ENCODE measurements at regions not wholly inside any gene's neighbourhood (a gene's known extent, or its start where the extent isn't known, plus 50 kb on each side); places are given as distances from the start of the nearest gene placed in this dataset.

GRCh38 chr15:62826561-62826960 lies 216.0 kb upstream of the TPM1 start:
- Histone ChIP-seq H3K4me1 (no peaks in the 10 kb centered on the region), H3K27me3 (no peaks in the 10 kb centered on the region), H3K4me3 (no peak overlapping the region), H3K36me3 (peaks cover 5% of the 10 kb centered on the region), H3K9me3 (no peaks in the 10 kb centered on the region), H3K27ac (no peak overlapping the region)
- no peak for TF ChIP-seq CTCF (IDR thresholded peaks at IDR 0.05)
- DNase-seq (ENCODE audit: low spot score), result no peak

GRCh38 chr15:62828364-62828763 lies 214.2 kb upstream of the TPM1 start:
- Histone ChIP-seq H3K27me3 (no peaks in the 10 kb centered on the region), H3K4me1 (no peaks in the 10 kb centered on the region), H3K27ac (no peak overlapping the region), H3K9me3 (no peaks in the 10 kb centered on the region), H3K36me3 (peaks cover under 1% of the 10 kb centered on the region), H3K4me3 (no peak overlapping the region)
- DNase-seq (ENCODE audit: low spot score), result no peak
- no peak for TF ChIP-seq CTCF (IDR thresholded peaks at IDR 0.05)

- Histone ChIP-seq H3K4me1 (peaks cover 0 to 7% of the 10 kb centered on the region in 2 donors), H3K4me3 (no peak overlapping the region), H3K27me3 (no peaks in the 10 kb centered on the region), H3K36me3 (peaks cover 23% of the 10 kb centered on the region), H3K27ac (no peak overlapping the region), H3K9me3 (no peaks in the 10 kb centered on the region)
- no peak for TF ChIP-seq CTCF (IDR thresholded peaks at IDR 0.05)
- DNase-seq (ENCODE audit: low spot score), result no peak
These were observed 210.3 kb upstream of the TPM1 start for GRCh38 chr15:62832231-62832630.

GRCh38 chr15:62833646-62834045 lies 208.9 kb upstream of the TPM1 start:
- Histone ChIP-seq H3K27me3 (no peaks in the 10 kb centered on the region), H3K4me1 (peaks cover 0 to 7% of the 10 kb centered on the region in 2 donors), H3K36me3 (peaks cover 23% of the 10 kb centered on the region), H3K27ac (no peak overlapping the region), H3K9me3 (no peaks in the 10 kb centered on the region), H3K4me3 (no peak overlapping the region)
- no peak for TF ChIP-seq CTCF (IDR thresholded peaks at IDR 0.05)
- DNase-seq (ENCODE audit: low spot score), result no peak

GRCh38 chr15:62834686-62835329 lies 207.7 kb upstream of the TPM1 start:
- Histone ChIP-seq H3K27ac (peak overlapping the region in 1 of 2 donors; percentile 55), H3K27me3 (no peaks in the 10 kb centered on the region), H3K4me3 (no peak overlapping the region), H3K36me3 (peaks cover 23% of the 10 kb centered on the region), H3K9me3 (no peaks in the 10 kb centered on the region), H3K4me1 (peaks cover 0 to 7% of the 10 kb centered on the region in 2 donors)
- no peak for DNase-seq (ENCODE audit: low spot score)
- no peak for TF ChIP-seq CTCF (IDR thresholded peaks at IDR 0.05)

- peak overlapping the region; percentile 0 to 55 for H3K27ac ChIP-seq
- H3K4me1 ChIP-seq, result peaks cover 0 to 11% of the 10 kb centered on the region in 2 donors
- H3K4me3 ChIP-seq, result no peak overlapping the region
- DNase-seq (ENCODE audit: low spot score), result no peak
- peaks cover 23% of the 10 kb centered on the region for H3K36me3 ChIP-seq
- H3K27me3 ChIP-seq, result no peaks in the 10 kb centered on the region
- TF ChIP-seq CTCF (IDR thresholded peaks at IDR 0.05), result no peak
- H3K9me3 ChIP-seq, result no peaks in the 10 kb centered on the region
These were observed 207.2 kb upstream of the TPM1 start for GRCh38 chr15:62835351-62835750.

Measured in right atrium auricular region (tissue), 2 donors.